Endothelial cell of umbilical vein (primary cell): ENCODE measurements at regions not wholly inside any gene's neighbourhood (a gene's known extent, or its start where the extent isn't known, plus 50 kb on each side); places are given as distances from the start of the nearest gene placed in this dataset.

ENCODE experiments used
- BruUV-seq: library from RNA; stranded (reverse); fragments of 400-500 nt; replicated peaks from 2 replicates; lab custom pipeline; 2021; lab: Mats Ljungman, UMichigan
- CTCF ChIA-PET: fragments of 300-600, 350-600 bp; sonication (Branson Sonifier 250); formaldehyde crosslinking; loops from one replicate; lab custom pipeline; 2021; ENCODE audit warnings: antibody characterized with exemption, inconsistent platforms; lab: Charles Lee
- POLR2A ChIA-PET: fragments of 300-600, 350-600 bp; sonication (Branson Sonifier 250); formaldehyde crosslinking; loops from one replicate; lab custom pipeline; 2021; ENCODE audit warnings: antibody characterized with exemption, inconsistent platforms; lab: Charles Lee
- DNase-seq: peaks from one replicate; pipeline ENCODE4 v3.0.0-alpha.2; 2011; ENCODE audit warnings: low read depth, low spot score
- FAIRE-seq: peaks from 2 replicates; lab custom pipeline; 2011; peaks lifted over from hg19 to GRCh38; lab: Jason Lieb, UNC
- H2AFZ ChIP-seq: 2 replicates; pipeline ENCODE4 v1.6.0; 2012; ENCODE audit warnings: low read depth, low read length, control low read depth, inconsistent platforms
- H3K27ac ChIP-seq: 2 replicates; pipeline ENCODE4 v1.5.1; 2011; ENCODE audit warnings: low read depth, mild to moderate bottlenecking, control low read depth, low read length, moderate library complexity; ENCODE audit not compliant: insufficient read depth
- H3K27me3 ChIP-seq, 2 experiments: 2 replicates each; pipeline versions ENCODE4 v1.6.0 to v1.6.1; 2011; ENCODE audit warnings: low read length in 2 of 2, mixed read lengths in 1 of 2; ENCODE audit not compliant: control insufficient read depth in 2 of 2, insufficient read depth in 2 of 2
- H3K36me3 ChIP-seq, 2 experiments: 2 replicates in 1 of 2; 3 replicates in 1 of 2; pipeline ENCODE4 v1.5.1; 2011; ENCODE audit warnings: low read length in 2 of 2, mild to moderate bottlenecking in 1 of 2, moderate library complexity in 1 of 2; ENCODE audit not compliant: control insufficient read depth in 2 of 2, insufficient read depth in 2 of 2; ENCODE audit errors: extremely low read depth in 1 of 2
- H3K4me1 ChIP-seq: 3 replicates; pipeline ENCODE4 v1.5.1; 2011; ENCODE audit warnings: mild to moderate bottlenecking, low read length; ENCODE audit not compliant: control insufficient read depth, insufficient read depth; ENCODE audit errors: extremely low read depth
- H3K4me2 ChIP-seq: 2 replicates; pipeline ENCODE4 v1.6.1; 2011; ENCODE audit warnings: low read length, control low read depth, mixed read lengths; ENCODE audit not compliant: insufficient read depth
- H3K4me3 ChIP-seq, 3 experiments: fragments of 200-600 bp in 1 of 3; sonication (generic), shearing (Covaris generic) in 1 of 3; replicated peaks in 1 of 3; 2 replicates each; pipeline ENCODE4 v1.5.1; 2011 to 2016; ENCODE audit warnings: control low read depth in 3 of 3, low read length in 3 of 3, mild to moderate bottlenecking in 2 of 3, inconsistent platforms in 1 of 3, low read depth in 1 of 3, moderate library complexity in 1 of 3; ENCODE audit not compliant: insufficient read depth in 1 of 3
- H3K79me2 ChIP-seq: 2 replicates; pipeline ENCODE4 v1.6.0; 2012; ENCODE audit warnings: low read length, inconsistent platforms; ENCODE audit not compliant: control insufficient read depth, insufficient read depth
- H3K9ac ChIP-seq: replicated peaks from 2 replicates; pipeline ENCODE3; 2011; ENCODE audit warnings: low read length, control low read depth; ENCODE audit not compliant: insufficient read depth; ENCODE audit errors: extremely low read depth
- H3K9me1 ChIP-seq: replicated peaks from 3 replicates; pipeline ENCODE4 v1.6.0; 2011; ENCODE audit warnings: mild to moderate bottlenecking, low read length; ENCODE audit not compliant: control insufficient read depth, insufficient read depth; ENCODE audit errors: extremely low read depth
- H3K9me3 ChIP-seq: replicated peaks from 2 replicates; pipeline ENCODE4 v1.5.1; 2012; ENCODE audit warnings: low read length, inconsistent platforms; ENCODE audit not compliant: control insufficient read depth, insufficient read depth
- H4K20me1 ChIP-seq: replicated peaks from 2 replicates; pipeline ENCODE3; 2011; ENCODE audit warnings: mild to moderate bottlenecking, low read length; ENCODE audit not compliant: control insufficient read depth, insufficient read depth; ENCODE audit errors: extremely low read depth
- CTCF ChIP-seq, 2 donors: IDR thresholded peaks; 1 replicate in 1 of 2; 2 replicates in 1 of 2; pipeline ENCODE4 v1.5.1; 2011; ENCODE audit warnings: low read length in 2 of 2, mild to moderate bottlenecking in 2 of 2, moderate library complexity in 2 of 2, control low read depth in 1 of 2, inconsistent platforms in 1 of 2, low read depth in 1 of 2; ENCODE audit not compliant: insufficient read depth in 1 of 2; ENCODE audit errors: extremely low read depth in 1 of 2
- EZH2 ChIP-seq: IDR thresholded peaks from 2 replicates; pipeline ENCODE4 v1.6.1; 2012; ENCODE audit warnings: borderline replicate concordance, low read depth, mild to moderate bottlenecking, moderate library complexity, low read length, inconsistent platforms; ENCODE audit not compliant: severe bottlenecking
- FOS ChIP-seq: IDR thresholded peaks from 2 replicates; pipeline ENCODE4 v1.6.1; 2011; ENCODE audit warnings: mild to moderate bottlenecking, low read length, moderate library complexity, borderline replicate concordance; ENCODE audit not compliant: insufficient read depth
- GATA2 ChIP-seq: IDR thresholded peaks from 2 replicates; pipeline ENCODE4 v1.7.0; 2011; ENCODE audit warnings: low read depth, mild to moderate bottlenecking, moderate library complexity, mixed read lengths, low read length; ENCODE audit not compliant: insufficient read length, insufficient read depth
- JUN ChIP-seq: IDR thresholded peaks from 2 replicates; pipeline ENCODE4 v1.6.1; 2011; ENCODE audit warnings: borderline replicate concordance, low read depth; ENCODE audit not compliant: insufficient read length, insufficient read depth
- MAX ChIP-seq: IDR thresholded peaks from 2 replicates; pipeline ENCODE4 v1.6.1; 2011; ENCODE audit not compliant: insufficient read depth, insufficient read length
- MYC ChIP-seq: IDR thresholded peaks from one replicate; pipeline ENCODE4 v1.6.1; 2011; ENCODE audit warnings: mild to moderate bottlenecking, low read depth, low read length
- POLR2A ChIP-seq: IDR thresholded peaks from 2 replicates; pipeline ENCODE4 v1.6.1; 2012; ENCODE audit warnings: low read depth, mild to moderate bottlenecking, control low read depth, low read length
- POLR2AphosphoS5 ChIP-seq: IDR thresholded peaks from 2 replicates; pipeline ENCODE4 v1.6.1; 2012; ENCODE audit warnings: low read depth, mild to moderate bottlenecking, control low read depth, low read length, moderate library complexity; ENCODE audit not compliant: insufficient read depth
- dilution Hi-C: fragments of 300-500 bp; cut with MboI; formaldehyde crosslinking; loops from one replicate; pipeline ENCODE4 v1.15.0; 2019; ENCODE audit warnings: low sequenced_read_pairs; ENCODE audit not compliant: extremely low pct_ligation_motif_present
- intact Hi-C: fragments of 100-400 bp; cut with micrococcal nuclease; formaldehyde crosslinking; loops from one replicate; pipeline ENCODE4 v1.10.0; 2022

GRCh38 chr1:219825355-219825754 is 103.0 kb downstream of the SLC30A10 start:
- no peak overlapping the region for H3K4me3 ChIP-seq
- dilution Hi-C loops = no loop called here
- intact Hi-C loops = no loop called here
- ChIA-PET POLR2A (no interaction called here), CTCF (interaction anchor here (1.4 kb wide), 1 partner anchor 13 kb away, joined by 5 read pairs; no protein-coding TSS in a partner anchor)
- TF ChIP-seq GATA2 (no peak), MAX (no peak), FOS (no peak), POLR2AphosphoS5 (no peak), CTCF (IDR thresholded peaks at IDR 0.05; ENCODE audit: extremely low read depth in 1 of 2, insufficient read depth in 1 of 2, low read depth in 1 of 2, low read length in 2 of 2) (no peak), EZH2 (no peak), POLR2A (no peak), JUN (no peak), MYC (no peak)
- H3K9ac ChIP-seq = no peak overlapping the region
- no peaks in the 10 kb centered on the region for H3K27me3 ChIP-seq
- no peak overlapping the region for H2AFZ ChIP-seq
- no peaks in the 10 kb centered on the region for H3K36me3 ChIP-seq
- BruUV-seq = no TSS peak
- H3K27ac ChIP-seq = no peak overlapping the region
- H4K20me1 ChIP-seq = no peaks in the 10 kb centered on the region
- H3K79me2 ChIP-seq = no peaks in the 10 kb centered on the region
- no peaks in the 10 kb centered on the region for H3K4me1 ChIP-seq
- no peak overlapping the region for H3K4me2 ChIP-seq
- no peak for DNase-seq
- no peak for FAIRE-seq
- no peaks in the 10 kb centered on the region for H3K9me1 ChIP-seq
- no peaks in the 10 kb centered on the region for H3K9me3 ChIP-seq
